ENCODE measurements at regions not wholly inside any gene's neighbourhood (a gene's known extent, or its start where the extent isn't known, plus 50 kb on each side); places are given as distances from the start of the nearest gene placed in this dataset.

GRCh38 chr2:125560855-125561254, 1095.1 kb upstream of the GYPC start:
- no peak overlapping the region for H3K4me3 ChIP-seq (ENCODE audit: low read length)
- TF ChIP-seq CTCF (conservative IDR thresholded peaks at IDR 0.05; ENCODE audit: low read depth, low read length), result no peak
- DNase-seq (ENCODE audit: low read depth), result no peak

- DNase-seq (ENCODE audit: low read depth), result no peak
- H3K4me3 ChIP-seq (ENCODE audit: low read length), result no peak overlapping the region
- TF ChIP-seq CTCF (conservative IDR thresholded peaks at IDR 0.05; ENCODE audit: low read depth, low read length), result no peak
These were observed 1094.7 kb upstream of the GYPC start for GRCh38 chr2:125561302-125561701.

GRCh38 chr2:125562924-125563323, 1093.0 kb upstream of the GYPC start:
- no peak overlapping the region for H3K4me3 ChIP-seq (ENCODE audit: low read length)
- TF ChIP-seq CTCF (conservative IDR thresholded peaks at IDR 0.05; ENCODE audit: low read depth, low read length), result no peak
- DNase-seq (ENCODE audit: low read depth), result no peak

- DNase-seq (ENCODE audit: low read depth), result no peak
- no peak overlapping the region for H3K4me3 ChIP-seq (ENCODE audit: low read length)
- no peak for TF ChIP-seq CTCF (conservative IDR thresholded peaks at IDR 0.05; ENCODE audit: low read depth, low read length)
These were observed 1091.5 kb upstream of the GYPC start for GRCh38 chr2:125564471-125564870.

- DNase-seq (ENCODE audit: low read depth), result no peak
- H3K4me3 ChIP-seq (ENCODE audit: low read length), result no peak overlapping the region
- no peak for TF ChIP-seq CTCF (conservative IDR thresholded peaks at IDR 0.05; ENCODE audit: low read depth, low read length)
These were observed 1089.5 kb upstream of the GYPC start for GRCh38 chr2:125566422-125566821.

GRCh38 chr2:125567100-125567499, 1088.9 kb upstream of the GYPC start:
- TF ChIP-seq CTCF (conservative IDR thresholded peaks at IDR 0.05; ENCODE audit: low read depth, low read length), result no peak
- DNase-seq (ENCODE audit: low read depth), result no peak
- H3K4me3 ChIP-seq (ENCODE audit: low read length), result no peak overlapping the region

- DNase-seq (ENCODE audit: low read depth), result no peak
- TF ChIP-seq CTCF (conservative IDR thresholded peaks at IDR 0.05; ENCODE audit: low read depth, low read length), result no peak
- H3K4me3 ChIP-seq (ENCODE audit: low read length), result no peak overlapping the region
These were observed 1083.3 kb upstream of the GYPC start for GRCh38 chr2:125572660-125573059.
